ENCODE measurements at regions not wholly inside any gene's neighbourhood (a gene's known extent, or its start where the extent isn't known, plus 50 kb on each side); places are given as distances from the start of the nearest gene placed in this dataset.

DNA sequence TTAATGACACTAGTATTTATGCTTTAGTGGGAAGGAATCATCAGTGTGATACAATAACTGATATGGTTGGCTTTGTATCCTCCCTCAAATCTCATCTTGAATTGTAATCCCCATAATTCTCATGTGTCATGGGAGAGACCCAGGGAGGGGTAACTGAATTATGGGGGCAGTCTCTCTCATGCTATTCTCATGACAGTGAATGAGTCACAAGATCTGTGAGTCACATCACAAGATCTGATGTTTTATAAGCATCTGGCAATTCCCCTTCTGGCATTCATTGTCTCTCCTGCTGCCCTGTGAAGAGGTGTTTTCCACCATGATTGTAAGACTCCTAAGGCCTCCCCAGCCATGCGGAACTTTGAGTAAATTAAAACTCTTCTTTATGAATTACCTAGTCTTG lies 1760.3 kb downstream of the NCAM2 start:
- ATAC-seq (ENCODE audit: low FRiP score) (no peak), DNase-seq (ENCODE audit: low spot score) (no peak)
- TF ChIP-seq, protein P1, sequence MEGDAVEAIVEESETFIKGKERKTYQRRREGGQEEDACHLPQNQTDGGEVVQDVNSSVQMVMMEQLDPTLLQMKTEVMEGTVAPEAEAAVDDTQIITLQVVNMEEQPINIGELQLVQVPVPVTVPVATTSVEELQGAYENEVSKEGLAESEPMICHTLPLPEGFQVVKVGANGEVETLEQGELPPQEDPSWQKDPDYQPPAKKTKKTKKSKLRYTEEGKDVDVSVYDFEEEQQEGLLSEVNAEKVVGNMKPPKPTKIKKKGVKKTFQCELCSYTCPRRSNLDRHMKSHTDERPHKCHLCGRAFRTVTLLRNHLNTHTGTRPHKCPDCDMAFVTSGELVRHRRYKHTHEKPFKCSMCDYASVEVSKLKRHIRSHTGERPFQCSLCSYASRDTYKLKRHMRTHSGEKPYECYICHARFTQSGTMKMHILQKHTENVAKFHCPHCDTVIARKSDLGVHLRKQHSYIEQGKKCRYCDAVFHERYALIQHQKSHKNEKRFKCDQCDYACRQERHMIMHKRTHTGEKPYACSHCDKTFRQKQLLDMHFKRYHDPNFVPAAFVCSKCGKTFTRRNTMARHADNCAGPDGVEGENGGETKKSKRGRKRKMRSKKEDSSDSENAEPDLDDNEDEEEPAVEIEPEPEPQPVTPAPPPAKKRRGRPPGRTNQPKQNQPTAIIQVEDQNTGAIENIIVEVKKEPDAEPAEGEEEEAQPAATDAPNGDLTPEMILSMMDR (IDR thresholded peaks at IDR 0.05) = no peak

DNA sequence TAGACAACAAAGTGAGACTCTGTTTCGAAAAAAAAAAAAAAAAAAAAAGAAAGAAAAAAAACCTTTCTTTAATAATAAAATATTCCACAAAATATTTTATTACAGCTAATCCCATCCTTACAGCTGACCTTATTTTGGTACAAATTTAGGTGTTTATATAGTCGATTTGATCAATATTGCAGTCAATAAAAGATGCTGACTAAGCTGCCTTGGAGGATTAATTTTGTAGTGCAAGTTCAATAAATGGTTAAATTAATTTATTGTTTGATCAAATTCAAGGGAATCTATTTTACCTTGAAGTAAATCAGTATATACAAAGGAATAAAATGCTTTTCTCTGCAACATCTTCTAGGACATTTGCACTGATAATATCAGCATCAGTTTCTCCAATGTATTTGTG lies 1764.3 kb downstream of the NCAM2 start:
- ATAC-seq (ENCODE audit: low FRiP score) (no peak), DNase-seq (ENCODE audit: low spot score) (no peak)
- TF ChIP-seq, protein P1 (IDR thresholded peaks at IDR 0.05) = no peak

DNA sequence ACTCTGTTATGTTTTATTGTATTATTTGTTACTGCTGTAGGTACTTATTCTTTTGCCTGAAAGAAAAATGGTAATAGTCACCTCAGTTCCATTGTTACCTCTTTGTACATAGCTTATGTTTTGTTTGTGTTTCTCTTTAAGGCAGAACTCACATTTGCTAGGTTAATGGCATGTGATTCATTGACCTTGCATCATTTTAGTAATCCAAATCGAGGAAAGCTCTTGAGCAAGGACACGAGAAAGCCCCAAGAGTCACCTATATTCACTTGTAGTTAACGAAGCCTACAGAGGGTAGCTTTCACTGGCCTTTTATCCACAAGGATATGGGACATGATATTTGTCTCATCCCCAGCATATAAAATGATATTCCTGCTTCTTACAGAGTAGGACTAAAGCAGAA lies 1765.2 kb downstream of the NCAM2 start:
- DNase-seq (ENCODE audit: low spot score) (no peak), ATAC-seq (ENCODE audit: low FRiP score) (no peak)
- TF ChIP-seq, protein P1 (IDR thresholded peaks at IDR 0.05) = no peak

DNA sequence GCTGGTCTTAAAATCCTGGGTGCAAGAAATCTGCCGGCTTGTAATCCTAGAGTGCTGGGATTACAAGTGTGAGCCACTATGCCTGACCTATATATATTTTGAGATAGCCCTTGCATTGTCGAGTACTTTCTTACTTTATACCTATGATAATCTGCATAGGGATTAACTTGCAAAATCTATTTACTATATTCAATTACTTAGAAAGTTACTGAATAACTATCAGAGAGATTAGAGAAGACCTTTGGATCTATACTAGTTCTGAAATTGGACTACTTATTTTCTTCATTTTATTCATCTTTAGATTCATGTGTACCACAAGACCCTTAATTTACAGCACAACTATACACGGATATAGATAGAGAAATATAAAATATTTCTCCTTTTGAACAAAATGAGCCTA lies 1766.0 kb downstream of the NCAM2 start:
- TF ChIP-seq, protein P1 (IDR thresholded peaks at IDR 0.05) = no peak
- DNase-seq (ENCODE audit: low spot score) (no peak), ATAC-seq (ENCODE audit: low FRiP score) (no peak)

DNA sequence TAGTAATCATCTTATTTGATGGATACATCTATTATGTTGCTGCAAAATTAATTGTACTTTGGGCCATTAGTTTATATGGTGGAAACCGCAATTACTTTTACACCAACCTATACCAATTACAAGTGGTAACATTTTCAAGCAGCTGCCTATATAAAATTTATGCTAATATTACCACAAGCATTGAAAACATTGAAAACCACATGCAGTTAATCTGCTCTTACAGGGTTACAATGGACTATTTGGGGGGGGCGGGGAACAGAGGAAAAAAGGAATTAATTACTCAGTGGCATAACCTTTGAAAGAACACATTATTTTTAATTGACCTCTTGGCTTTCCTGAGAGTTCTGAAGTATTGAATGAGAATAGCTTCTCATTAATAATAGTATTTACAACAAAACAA lies 1793.2 kb downstream of the NCAM2 start:
- DNase-seq (ENCODE audit: low spot score) = no peak
- TF ChIP-seq, protein P1 (IDR thresholded peaks at IDR 0.05) = no peak
- ATAC-seq (ENCODE audit: low FRiP score) = no peak

DNA sequence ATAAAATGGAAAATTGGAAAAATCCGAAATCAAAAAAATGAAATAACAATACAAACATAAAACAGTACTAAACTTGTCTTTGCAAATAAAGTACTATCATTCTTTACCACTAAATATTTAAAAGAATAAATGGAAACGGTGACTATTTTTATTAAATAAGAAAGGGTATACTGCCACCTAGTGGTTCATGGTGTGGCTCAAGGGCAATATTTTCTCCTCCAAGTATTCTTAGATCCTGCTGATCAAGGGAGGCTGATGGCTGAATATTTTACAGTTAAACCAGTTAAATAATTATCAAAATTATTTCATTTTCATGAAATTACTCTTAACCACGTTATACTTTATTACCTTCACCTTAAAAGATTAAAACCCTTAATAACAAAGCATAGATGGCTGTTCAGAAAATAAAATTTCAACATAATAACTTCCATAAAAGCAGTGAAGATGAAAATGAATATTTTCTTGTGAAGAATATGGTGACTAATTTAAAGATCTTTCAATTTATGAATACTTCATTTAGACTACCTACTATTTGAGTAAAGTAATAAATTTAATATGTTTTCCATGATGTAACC lies 1793.9 kb downstream of the NCAM2 start:
- no peak for DNase-seq (ENCODE audit: low spot score)
- TF ChIP-seq, protein P1 (IDR thresholded peaks at IDR 0.05) = no peak
- ATAC-seq (ENCODE audit: low FRiP score) = no peak

DNA sequence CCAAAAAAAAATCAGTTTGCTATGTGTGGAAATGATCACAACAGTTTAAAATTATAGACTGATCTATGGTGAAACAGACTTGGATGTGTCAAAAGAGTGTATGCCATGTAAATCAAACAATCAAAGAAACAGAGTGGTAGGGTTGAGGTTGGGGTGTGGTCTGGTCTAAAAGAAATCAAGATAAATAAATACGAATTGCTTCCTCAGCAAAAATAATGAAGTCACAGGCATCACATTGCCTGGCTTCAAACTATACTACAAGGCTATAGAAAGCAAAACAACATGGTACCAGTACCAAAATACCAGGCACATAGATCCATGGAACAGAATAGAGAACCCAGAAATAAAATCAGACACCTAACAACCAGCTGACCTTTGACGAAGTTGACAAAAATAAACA lies 1796.9 kb downstream of the NCAM2 start:
- no peak for DNase-seq (ENCODE audit: low spot score)
- no peak for ATAC-seq (ENCODE audit: low FRiP score)
- TF ChIP-seq, protein P1 (IDR thresholded peaks at IDR 0.05) = no peak
